Fibroblast of skin of right biceps (primary cell): ENCODE measurements at regions not wholly inside any gene's neighbourhood (a gene's known extent, or its start where the extent isn't known, plus 50 kb on each side); places are given as distances from the start of the nearest gene placed in this dataset.

Source experiments
- DNase-seq: peaks from one replicate; pipeline ENCODE4 v3.0.0-alpha.2; 2013

- DNase-seq = peak; percentile 63
These were observed 230.2 kb upstream of the TBX3 start for GRCh38 chr12:114913871-114914801.

GRCh38 chr12:114912811-114913210 lies 228.8 kb upstream of the TBX3 start:
- no peak for DNase-seq

GRCh38 chr12:114911196-114911595 lies 227.2 kb upstream of the TBX3 start:
- no peak for DNase-seq

- DNase-seq = peak; percentile 68
These were observed 220.5 kb upstream of the TBX3 start for GRCh38 chr12:114904254-114905003.

GRCh38 chr12:114903083-114903691 lies 219.2 kb upstream of the TBX3 start:
- DNase-seq = peak; percentile 92

GRCh38 chr12:114902665-114903064 lies 218.7 kb upstream of the TBX3 start:
- no peak for DNase-seq

GRCh38 chr12:114901316-114901715 lies 217.3 kb upstream of the TBX3 start:
- DNase-seq = peak; percentile 35

GRCh38 chr12:114898159-114898558 lies 214.2 kb upstream of the TBX3 start:
- DNase-seq = no peak

- DNase-seq = peak; percentile 63
These were observed 211.9 kb upstream of the TBX3 start for GRCh38 chr12:114895827-114896226.

GRCh38 chr12:114895081-114895480 lies 211.1 kb upstream of the TBX3 start:
- no peak for DNase-seq

- no peak for DNase-seq
These were observed 210.1 kb upstream of the TBX3 start for GRCh38 chr12:114894076-114894475.

- no peak for DNase-seq
These were observed 205.1 kb upstream of the TBX3 start for GRCh38 chr12:114888928-114889584.

GRCh38 chr12:114888448-114888847 lies 204.5 kb upstream of the TBX3 start:
- DNase-seq = peak; percentile 76

- no peak for DNase-seq
These were observed 201.5 kb upstream of the TBX3 start for GRCh38 chr12:114885501-114885900.

GRCh38 chr12:114884575-114884974 lies 200.6 kb upstream of the TBX3 start:
- no peak for DNase-seq

- no peak for DNase-seq
These were observed 198.1 kb upstream of the TBX3 start for GRCh38 chr12:114882083-114882482.

- DNase-seq = no peak
These were observed 195.4 kb upstream of the TBX3 start for GRCh38 chr12:114879354-114879753.

GRCh38 chr12:114878781-114879180 lies 194.8 kb upstream of the TBX3 start:
- DNase-seq = no peak

- no peak for DNase-seq
These were observed 193.1 kb upstream of the TBX3 start for GRCh38 chr12:114876968-114877680.

GRCh38 chr12:114875313-114875712 lies 191.3 kb upstream of the TBX3 start:
- DNase-seq = no peak

GRCh38 chr12:114873656-114874055 lies 189.7 kb upstream of the TBX3 start:
- no peak for DNase-seq
